Brain microvascular endothelial cell (primary cell): ENCODE measurements at regions not wholly inside any gene's neighbourhood (a gene's known extent, or its start where the extent isn't known, plus 50 kb on each side); places are given as distances from the start of the nearest gene placed in this dataset.

Source experiments
- DNase-seq: peaks from one replicate; pipeline ENCODE4 v3.0.0-alpha.2; 2020
- H3K27ac ChIP-seq: fragments of 250-450 bp; sonication (Bioruptor Pico); 2 replicates; pipeline ENCODE4 v1.5.1; 2020; ENCODE audit warnings: mild to moderate bottlenecking, moderate library complexity
- H3K27me3 ChIP-seq: fragments of 250-450 bp; sonication (Bioruptor Pico); replicated peaks from 2 replicates; pipeline ENCODE4 v1.5.1; 2020; ENCODE audit warnings: mild to moderate bottlenecking
- H3K36me3 ChIP-seq: fragments of 250-450 bp; sonication (Bioruptor Pico); replicated peaks from 2 replicates; pipeline ENCODE4 v1.5.1; 2020; ENCODE audit warnings: mild to moderate bottlenecking
- H3K4me3 ChIP-seq: 2 replicates; pipeline ENCODE4 v1.5.1; 2011; ENCODE audit warnings: low read depth, mild to moderate bottlenecking, control low read depth, low read length, moderate library complexity
- in situ Hi-C: cut with HindIII; loops from 2 replicates; pipeline ENCODE4 v1.10.0; 2017; ENCODE audit warnings: low sequenced_read_pairs, low pct_ligation_motif_present
- TF ChIP-seq, protein P1 (sequence below): IDR thresholded peaks from 2 replicates; pipeline ENCODE4 v1.5.1; 2011; ENCODE audit warnings: low read depth, mild to moderate bottlenecking, moderate library complexity, low read length, control low read depth, inconsistent platforms; ENCODE audit errors: missing control alignments

DNA sequence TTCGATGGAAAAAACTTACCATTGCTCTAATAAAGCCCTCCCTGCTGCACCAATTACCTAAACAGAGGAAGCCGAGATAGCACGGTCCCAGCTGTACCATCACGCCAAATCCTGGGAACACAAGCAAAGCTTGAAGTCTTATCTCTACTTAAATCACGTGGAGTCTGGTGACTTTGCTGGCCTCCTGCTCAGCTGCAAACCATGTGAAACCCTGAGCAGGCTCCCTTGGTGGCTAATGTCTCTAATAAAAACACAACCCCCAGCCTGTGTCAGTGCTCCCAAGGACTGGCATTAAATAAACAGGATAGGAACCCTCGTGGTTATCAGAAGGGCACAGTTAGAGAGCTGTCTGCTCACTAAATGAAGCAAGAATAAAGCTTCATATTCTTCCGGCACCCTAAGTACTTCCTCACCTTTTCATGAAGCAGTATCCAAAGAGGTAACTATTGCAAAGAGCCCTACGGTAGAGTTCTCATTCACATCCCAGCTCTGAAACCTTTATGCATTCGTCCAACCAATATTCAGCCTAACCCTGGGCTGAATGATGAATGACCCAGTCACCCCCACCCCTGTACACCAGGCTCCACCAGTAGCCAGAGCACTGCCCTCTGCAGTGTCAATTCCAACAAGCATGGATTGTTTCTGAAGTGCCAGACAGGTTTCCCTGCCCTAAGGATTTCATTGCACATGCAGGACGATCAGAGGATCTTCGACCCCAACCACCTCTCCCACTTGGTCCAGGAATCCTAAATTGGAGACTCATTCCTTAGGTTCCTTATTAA is 452.7 kb upstream of the TMPO start:
- Histone ChIP-seq H3K4me3 (no peak overlapping the region), H3K27me3 (no peaks in the 10 kb centered on the region), H3K27ac (no peak overlapping the region), H3K36me3 (no peaks in the 10 kb centered on the region)
- in situ Hi-C loops = no loop called here
- no peak for DNase-seq
- TF ChIP-seq, protein P1, sequence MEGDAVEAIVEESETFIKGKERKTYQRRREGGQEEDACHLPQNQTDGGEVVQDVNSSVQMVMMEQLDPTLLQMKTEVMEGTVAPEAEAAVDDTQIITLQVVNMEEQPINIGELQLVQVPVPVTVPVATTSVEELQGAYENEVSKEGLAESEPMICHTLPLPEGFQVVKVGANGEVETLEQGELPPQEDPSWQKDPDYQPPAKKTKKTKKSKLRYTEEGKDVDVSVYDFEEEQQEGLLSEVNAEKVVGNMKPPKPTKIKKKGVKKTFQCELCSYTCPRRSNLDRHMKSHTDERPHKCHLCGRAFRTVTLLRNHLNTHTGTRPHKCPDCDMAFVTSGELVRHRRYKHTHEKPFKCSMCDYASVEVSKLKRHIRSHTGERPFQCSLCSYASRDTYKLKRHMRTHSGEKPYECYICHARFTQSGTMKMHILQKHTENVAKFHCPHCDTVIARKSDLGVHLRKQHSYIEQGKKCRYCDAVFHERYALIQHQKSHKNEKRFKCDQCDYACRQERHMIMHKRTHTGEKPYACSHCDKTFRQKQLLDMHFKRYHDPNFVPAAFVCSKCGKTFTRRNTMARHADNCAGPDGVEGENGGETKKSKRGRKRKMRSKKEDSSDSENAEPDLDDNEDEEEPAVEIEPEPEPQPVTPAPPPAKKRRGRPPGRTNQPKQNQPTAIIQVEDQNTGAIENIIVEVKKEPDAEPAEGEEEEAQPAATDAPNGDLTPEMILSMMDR = no peak

DNA sequence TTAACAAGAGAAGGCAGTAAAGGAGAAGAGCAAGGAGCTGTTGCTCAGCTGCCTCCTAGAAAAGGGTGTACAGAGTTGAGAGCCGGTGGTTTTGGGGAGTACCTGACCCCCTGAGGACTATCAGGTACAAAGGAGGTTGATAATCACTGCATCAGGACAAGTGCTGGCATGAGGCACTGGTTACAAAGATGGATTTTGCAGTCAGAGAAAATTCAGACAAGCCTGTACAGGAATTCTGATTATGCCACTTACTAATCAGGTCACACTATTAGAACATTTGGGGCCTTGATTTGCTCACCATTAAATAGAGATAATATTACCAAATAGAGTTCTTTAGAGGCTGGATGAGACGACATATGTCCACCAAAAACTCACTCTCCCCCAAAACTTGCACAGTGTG is 450.9 kb upstream of the TMPO start:
- no peaks in the 10 kb centered on the region for H3K36me3 ChIP-seq
- in situ Hi-C loops = no loop called here
- no peak overlapping the region for H3K4me3 ChIP-seq
- no peaks in the 10 kb centered on the region for H3K27me3 ChIP-seq
- DNase-seq = no peak
- TF ChIP-seq, protein P1 = no peak
- no peak overlapping the region for H3K27ac ChIP-seq

DNA sequence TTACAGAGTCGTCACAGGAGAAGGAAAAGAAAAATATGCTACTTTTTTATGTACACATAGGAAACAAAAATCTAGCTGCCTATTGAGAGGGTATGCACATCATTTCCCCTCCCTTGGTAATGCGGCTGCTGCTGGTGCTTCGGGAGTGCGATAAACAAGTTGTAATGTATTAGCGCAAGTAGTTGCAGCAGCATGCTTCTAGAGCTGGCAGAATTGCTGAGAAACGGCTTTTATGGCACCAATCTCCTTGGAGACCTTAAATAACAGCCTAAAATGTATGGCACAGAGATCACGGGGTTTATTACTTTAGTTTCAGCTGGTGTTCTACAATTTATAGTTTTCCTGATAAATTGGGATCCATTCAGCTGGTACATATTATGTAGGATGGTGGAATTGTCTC is 447.6 kb upstream of the TMPO start:
- Histone ChIP-seq H3K27me3 (no peaks in the 10 kb centered on the region), H3K4me3 (no peak overlapping the region), H3K36me3 (no peaks in the 10 kb centered on the region), H3K27ac (no peak overlapping the region)
- DNase-seq = no peak
- TF ChIP-seq, protein P1 = no peak
- in situ Hi-C loops = no loop called here

DNA sequence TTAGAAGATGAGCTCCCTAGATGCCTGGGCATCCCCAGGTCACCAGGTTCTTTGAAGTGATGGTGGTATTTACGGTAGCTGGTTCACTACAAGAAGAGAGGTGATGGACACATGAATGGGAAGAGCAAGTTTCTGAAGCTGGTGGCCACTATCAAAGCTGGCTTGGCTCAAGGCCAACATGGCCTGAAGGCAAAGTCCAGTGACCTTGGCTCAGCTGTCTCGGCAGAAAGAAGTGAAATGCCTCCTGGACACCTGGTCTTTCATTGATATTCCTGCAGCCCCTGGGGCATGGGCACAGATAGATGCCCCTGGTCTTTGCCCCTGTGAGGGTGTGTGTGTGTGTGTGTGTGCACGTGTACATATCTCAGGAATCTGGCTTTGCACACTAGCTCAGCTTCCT is 441.8 kb upstream of the TMPO start:
- no peak overlapping the region for H3K27ac ChIP-seq
- H3K4me3 ChIP-seq = no peak overlapping the region
- no peaks in the 10 kb centered on the region for H3K36me3 ChIP-seq
- TF ChIP-seq, protein P1 = no peak
- in situ Hi-C loops = no loop called here
- H3K27me3 ChIP-seq = no peaks in the 10 kb centered on the region
- DNase-seq = no peak

DNA sequence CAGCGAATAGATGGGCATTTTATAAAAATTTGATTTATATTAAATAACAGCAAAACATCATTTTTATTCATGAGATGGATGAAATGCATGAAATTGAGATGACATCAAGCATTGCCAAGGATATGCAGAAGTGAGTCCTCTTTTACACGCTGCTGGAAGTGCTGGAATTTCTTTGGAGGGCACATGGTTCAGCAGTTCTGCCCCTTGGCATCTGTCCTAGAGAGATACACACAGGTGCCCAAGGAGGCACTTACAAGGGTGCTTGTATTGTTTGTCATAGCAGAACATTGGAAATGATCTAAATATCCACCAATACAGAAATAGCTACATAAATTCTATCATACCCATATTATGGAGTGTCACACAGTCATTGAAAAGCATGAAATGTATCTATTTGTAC is 441.1 kb upstream of the TMPO start:
- TF ChIP-seq, protein P1 = no peak
- in situ Hi-C loops = no loop called here
- DNase-seq = no peak

DNA sequence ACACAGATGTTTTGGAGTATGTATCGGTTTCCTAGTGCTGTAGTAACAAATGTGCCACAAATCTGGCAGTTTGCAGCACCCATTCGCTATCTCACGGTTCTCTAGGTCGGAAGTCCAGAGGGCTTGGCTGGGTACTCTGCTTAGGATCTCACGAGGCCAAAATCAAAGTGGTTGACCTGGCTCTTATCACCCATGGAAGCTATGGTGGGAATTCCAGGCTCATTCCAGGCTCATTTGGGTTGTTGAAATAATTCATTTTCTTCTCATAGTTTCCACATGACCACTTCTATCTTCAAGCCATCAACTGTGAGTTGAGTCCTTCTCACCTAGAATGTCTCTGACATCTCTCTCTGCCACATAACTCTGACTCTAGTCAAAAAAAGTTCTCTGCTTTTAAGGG is 431.0 kb upstream of the TMPO start:
- no peak overlapping the region for H3K27ac ChIP-seq
- in situ Hi-C loops = no loop called here
- DNase-seq = no peak
- H3K4me3 ChIP-seq = no peak overlapping the region
- no peaks in the 10 kb centered on the region for H3K27me3 ChIP-seq
- H3K36me3 ChIP-seq = no peaks in the 10 kb centered on the region
- TF ChIP-seq, protein P1 = no peak

More for the DNA sequence above, 441.1 kb upstream of the TMPO start:
- Histone ChIP-seq H3K27me3 (no peaks in the 10 kb centered on the region), H3K4me3 (no peak overlapping the region), H3K27ac (no peak overlapping the region), H3K36me3 (no peaks in the 10 kb centered on the region)
